Endothelial cell of umbilical vein (primary cell): ENCODE measurements at regions not wholly inside any gene's neighbourhood (a gene's known extent, or its start where the extent isn't known, plus 50 kb on each side); places are given as distances from the start of the nearest gene placed in this dataset.

Source experiments
- BruUV-seq: library from RNA; stranded (reverse); fragments of 400-500 nt; replicated peaks from 2 replicates; lab custom pipeline; 2021; lab: Mats Ljungman, UMichigan
- CTCF ChIA-PET: fragments of 300-600, 350-600 bp; sonication (Branson Sonifier 250); formaldehyde crosslinking; loops from one replicate; lab custom pipeline; 2021; ENCODE audit warnings: antibody characterized with exemption, inconsistent platforms; lab: Charles Lee
- POLR2A ChIA-PET: fragments of 300-600, 350-600 bp; sonication (Branson Sonifier 250); formaldehyde crosslinking; loops from one replicate; lab custom pipeline; 2021; ENCODE audit warnings: antibody characterized with exemption, inconsistent platforms; lab: Charles Lee
- DNase-seq: peaks from one replicate; pipeline ENCODE4 v3.0.0-alpha.2; 2011; ENCODE audit warnings: low read depth, low spot score
- FAIRE-seq: peaks from 2 replicates; lab custom pipeline; 2011; peaks lifted over from hg19 to GRCh38; lab: Jason Lieb, UNC
- H2AFZ ChIP-seq: 2 replicates; pipeline ENCODE4 v1.6.0; 2012; ENCODE audit warnings: low read depth, low read length, control low read depth, inconsistent platforms
- H3K27ac ChIP-seq: 2 replicates; pipeline ENCODE4 v1.5.1; 2011; ENCODE audit warnings: low read depth, mild to moderate bottlenecking, control low read depth, low read length, moderate library complexity; ENCODE audit not compliant: insufficient read depth
- H3K27me3 ChIP-seq, 2 experiments: 2 replicates each; pipeline versions ENCODE4 v1.6.0 to v1.6.1; 2011; ENCODE audit warnings: low read length in 2 of 2, mixed read lengths in 1 of 2; ENCODE audit not compliant: control insufficient read depth in 2 of 2, insufficient read depth in 2 of 2
- H3K36me3 ChIP-seq, 2 experiments: 2 replicates in 1 of 2; 3 replicates in 1 of 2; pipeline ENCODE4 v1.5.1; 2011; ENCODE audit warnings: low read length in 2 of 2, mild to moderate bottlenecking in 1 of 2, moderate library complexity in 1 of 2; ENCODE audit not compliant: control insufficient read depth in 2 of 2, insufficient read depth in 2 of 2; ENCODE audit errors: extremely low read depth in 1 of 2
- H3K4me1 ChIP-seq: 3 replicates; pipeline ENCODE4 v1.5.1; 2011; ENCODE audit warnings: mild to moderate bottlenecking, low read length; ENCODE audit not compliant: control insufficient read depth, insufficient read depth; ENCODE audit errors: extremely low read depth
- H3K4me2 ChIP-seq: 2 replicates; pipeline ENCODE4 v1.6.1; 2011; ENCODE audit warnings: low read length, control low read depth, mixed read lengths; ENCODE audit not compliant: insufficient read depth
- H3K4me3 ChIP-seq, 3 experiments: fragments of 200-600 bp in 1 of 3; sonication (generic), shearing (Covaris generic) in 1 of 3; replicated peaks in 1 of 3; 2 replicates each; pipeline ENCODE4 v1.5.1; 2011 to 2016; ENCODE audit warnings: control low read depth in 3 of 3, low read length in 3 of 3, mild to moderate bottlenecking in 2 of 3, inconsistent platforms in 1 of 3, low read depth in 1 of 3, moderate library complexity in 1 of 3; ENCODE audit not compliant: insufficient read depth in 1 of 3
- H3K79me2 ChIP-seq: 2 replicates; pipeline ENCODE4 v1.6.0; 2012; ENCODE audit warnings: low read length, inconsistent platforms; ENCODE audit not compliant: control insufficient read depth, insufficient read depth
- H3K9ac ChIP-seq: replicated peaks from 2 replicates; pipeline ENCODE3; 2011; ENCODE audit warnings: low read length, control low read depth; ENCODE audit not compliant: insufficient read depth; ENCODE audit errors: extremely low read depth
- H3K9me1 ChIP-seq: replicated peaks from 3 replicates; pipeline ENCODE4 v1.6.0; 2011; ENCODE audit warnings: mild to moderate bottlenecking, low read length; ENCODE audit not compliant: control insufficient read depth, insufficient read depth; ENCODE audit errors: extremely low read depth
- H3K9me3 ChIP-seq: replicated peaks from 2 replicates; pipeline ENCODE4 v1.5.1; 2012; ENCODE audit warnings: low read length, inconsistent platforms; ENCODE audit not compliant: control insufficient read depth, insufficient read depth
- H4K20me1 ChIP-seq: replicated peaks from 2 replicates; pipeline ENCODE3; 2011; ENCODE audit warnings: mild to moderate bottlenecking, low read length; ENCODE audit not compliant: control insufficient read depth, insufficient read depth; ENCODE audit errors: extremely low read depth
- CTCF ChIP-seq, 2 donors: IDR thresholded peaks; 1 replicate in 1 of 2; 2 replicates in 1 of 2; pipeline ENCODE4 v1.5.1; 2011; ENCODE audit warnings: low read length in 2 of 2, mild to moderate bottlenecking in 2 of 2, moderate library complexity in 2 of 2, control low read depth in 1 of 2, inconsistent platforms in 1 of 2, low read depth in 1 of 2; ENCODE audit not compliant: insufficient read depth in 1 of 2; ENCODE audit errors: extremely low read depth in 1 of 2
- EZH2 ChIP-seq: IDR thresholded peaks from 2 replicates; pipeline ENCODE4 v1.6.1; 2012; ENCODE audit warnings: borderline replicate concordance, low read depth, mild to moderate bottlenecking, moderate library complexity, low read length, inconsistent platforms; ENCODE audit not compliant: severe bottlenecking
- FOS ChIP-seq: IDR thresholded peaks from 2 replicates; pipeline ENCODE4 v1.6.1; 2011; ENCODE audit warnings: mild to moderate bottlenecking, low read length, moderate library complexity, borderline replicate concordance; ENCODE audit not compliant: insufficient read depth
- GATA2 ChIP-seq: IDR thresholded peaks from 2 replicates; pipeline ENCODE4 v1.7.0; 2011; ENCODE audit warnings: low read depth, mild to moderate bottlenecking, moderate library complexity, mixed read lengths, low read length; ENCODE audit not compliant: insufficient read length, insufficient read depth
- JUN ChIP-seq: IDR thresholded peaks from 2 replicates; pipeline ENCODE4 v1.6.1; 2011; ENCODE audit warnings: borderline replicate concordance, low read depth; ENCODE audit not compliant: insufficient read length, insufficient read depth
- MYC ChIP-seq: IDR thresholded peaks from one replicate; pipeline ENCODE4 v1.6.1; 2011; ENCODE audit warnings: mild to moderate bottlenecking, low read depth, low read length
- POLR2A ChIP-seq: IDR thresholded peaks from 2 replicates; pipeline ENCODE4 v1.6.1; 2012; ENCODE audit warnings: low read depth, mild to moderate bottlenecking, control low read depth, low read length
- POLR2AphosphoS5 ChIP-seq: IDR thresholded peaks from 2 replicates; pipeline ENCODE4 v1.6.1; 2012; ENCODE audit warnings: low read depth, mild to moderate bottlenecking, control low read depth, low read length, moderate library complexity; ENCODE audit not compliant: insufficient read depth
- dilution Hi-C: fragments of 300-500 bp; cut with MboI; formaldehyde crosslinking; loops from one replicate; pipeline ENCODE4 v1.15.0; 2019; ENCODE audit warnings: low sequenced_read_pairs; ENCODE audit not compliant: extremely low pct_ligation_motif_present
- intact Hi-C: fragments of 100-400 bp; cut with micrococcal nuclease; formaldehyde crosslinking; loops from one replicate; pipeline ENCODE4 v1.10.0; 2022
- TF ChIP-seq, protein P1 (sequence below): IDR thresholded peaks from 2 replicates; pipeline ENCODE4 v1.6.1; 2011; ENCODE audit not compliant: insufficient read depth, insufficient read length

- no peaks in the 10 kb centered on the region for H3K9me3 ChIP-seq
- DNase-seq (no peak), FAIRE-seq (no peak)
- intact Hi-C loops (no loop called here), dilution Hi-C loops (no loop called here)
- no peaks in the 10 kb centered on the region for H3K27me3 ChIP-seq
- peaks cover 27% of the 10 kb centered on the region for H3K4me1 ChIP-seq
- no peak overlapping the region for H3K4me2 ChIP-seq
- no peaks in the 10 kb centered on the region for H3K9me1 ChIP-seq
- no peaks in the 10 kb centered on the region for H3K79me2 ChIP-seq
- H3K9ac ChIP-seq, result no peak overlapping the region
- no peak overlapping the region for H3K4me3 ChIP-seq
- H3K36me3 ChIP-seq, result no peaks in the 10 kb centered on the region
- H4K20me1 ChIP-seq, result no peaks in the 10 kb centered on the region
- no peak overlapping the region for H2AFZ ChIP-seq
- TF ChIP-seq MYC (no peak), FOS (no peak), CTCF (IDR thresholded peaks at IDR 0.05; ENCODE audit: extremely low read depth in 1 of 2, insufficient read depth in 1 of 2, low read depth in 1 of 2, low read length in 2 of 2) (no peak), POLR2AphosphoS5 (no peak), EZH2 (no peak), GATA2 (no peak), JUN (no peak), POLR2A (no peak)
- TF ChIP-seq, protein P1, sequence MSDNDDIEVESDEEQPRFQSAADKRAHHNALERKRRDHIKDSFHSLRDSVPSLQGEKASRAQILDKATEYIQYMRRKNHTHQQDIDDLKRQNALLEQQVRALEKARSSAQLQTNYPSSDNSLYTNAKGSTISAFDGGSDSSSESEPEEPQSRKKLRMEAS, result no peak
- ChIA-PET CTCF (no interaction called here), POLR2A (no interaction called here)
- H3K27ac ChIP-seq, result no peak overlapping the region
- no TSS peak for BruUV-seq
Measured at GRCh38 chr17:5823219-5823618, 238.9 kb upstream of the NLRP1 start.
